HEK293T (cell line): ENCODE measurements at regions not wholly inside any gene's neighbourhood (a gene's known extent, or its start where the extent isn't known, plus 50 kb on each side); places are given as distances from the start of the nearest gene placed in this dataset.
"Not testable (repeated sequence)": the region's sequence is repeated elsewhere in the genome, so short reads cannot be mapped to it uniquely, and the experiment has no call there.

Source experiments
- CTCF ChIA-PET: fragments of 350-600 bp; formaldehyde crosslinking; extraction: SDS; loops from one replicate; lab custom pipeline; 2021; ENCODE audit warnings: antibody characterized with exemption, inconsistent platforms; lab: Yijun Ruan, JAX
- POLR2A ChIA-PET: fragments of 350-600 bp; formaldehyde crosslinking; extraction: SDS; loops from one replicate; lab custom pipeline; 2020; ENCODE audit warnings: antibody characterized with exemption, inconsistent platforms; lab: Yijun Ruan, JAX
- DNase-seq: peaks from one replicate; pipeline ENCODE4 v3.0.0; 2012; ENCODE audit warnings: mixed read lengths; ENCODE audit errors: extremely low spot score
- ARNT ChIP-seq: fragments of 450-650 bp; IDR thresholded peaks from 2 replicates; pipeline ENCODE4 v1.6.1; 2017; ENCODE audit warnings: mild to moderate bottlenecking
- BHLHE40 ChIP-seq: fragments of 450-650 bp; IDR thresholded peaks from 2 replicates; pipeline ENCODE4 v1.6.1; 2016; ENCODE audit warnings: mild to moderate bottlenecking, moderate library complexity, borderline replicate concordance
- CTBP1 ChIP-seq: fragments of 450-650 bp; IDR thresholded peaks from 2 replicates; pipeline ENCODE4 v1.6.1; 2016; ENCODE audit warnings: borderline replicate concordance
- ELF4 ChIP-seq: fragments of 450-650 bp; IDR thresholded peaks from 2 replicates; pipeline ENCODE4 v1.6.1; 2017; ENCODE audit warnings: antibody characterized with exemption
- FOXA1 ChIP-seq: fragments of 450-650 bp; IDR thresholded peaks from 2 replicates; pipeline ENCODE4 v1.6.1; 2016; ENCODE audit warnings: mild to moderate bottlenecking
- FOXK2 ChIP-seq: fragments of 450-650 bp; IDR thresholded peaks from 2 replicates; pipeline ENCODE4 v1.6.1; 2016; ENCODE audit warnings: mild to moderate bottlenecking
- FOXM1 ChIP-seq: fragments of 450-650 bp; IDR thresholded peaks from 2 replicates; pipeline ENCODE4 v1.6.1; 2017; ENCODE audit warnings: mild to moderate bottlenecking, borderline replicate concordance
- HDGF ChIP-seq: fragments of 450-650 bp; IDR thresholded peaks from 2 replicates; pipeline ENCODE4 v1.6.1; 2017; ENCODE audit warnings: antibody characterized with exemption, borderline replicate concordance
- L3MBTL2 ChIP-seq: fragments of 450-650 bp; conservative IDR thresholded peaks from 2 replicates; pipeline ENCODE4 v1.6.1; 2016; ENCODE audit warnings: mild to moderate bottlenecking
- LEF1 ChIP-seq: fragments of 450-650 bp; IDR thresholded peaks from 2 replicates; pipeline ENCODE4 v1.6.1; 2017; ENCODE audit warnings: mild to moderate bottlenecking, borderline replicate concordance
- NFRKB ChIP-seq: fragments of 450-650 bp; IDR thresholded peaks from 2 replicates; pipeline ENCODE4 v1.6.1; 2016; ENCODE audit warnings: mild to moderate bottlenecking, moderate library complexity
- SP1 ChIP-seq: fragments of 450-650 bp; IDR thresholded peaks from 2 replicates; pipeline ENCODE4 v1.6.1; 2017
- SUZ12 ChIP-seq: fragments of 450-650 bp; IDR thresholded peaks from 2 replicates; pipeline ENCODE4 v1.6.1; 2016; ENCODE audit warnings: mild to moderate bottlenecking
- TARDBP ChIP-seq: fragments of 450-650 bp; IDR thresholded peaks from 2 replicates; pipeline ENCODE4 v1.6.1; 2016
- ZNF384 ChIP-seq: fragments of 450-650 bp; IDR thresholded peaks from 2 replicates; pipeline ENCODE4 v1.6.1; 2016
- TF ChIP-seq, protein P1 (sequence below): fragments of 450-650 bp; IDR thresholded peaks from 2 replicates; pipeline ENCODE4 v1.6.1; 2016

DNA sequence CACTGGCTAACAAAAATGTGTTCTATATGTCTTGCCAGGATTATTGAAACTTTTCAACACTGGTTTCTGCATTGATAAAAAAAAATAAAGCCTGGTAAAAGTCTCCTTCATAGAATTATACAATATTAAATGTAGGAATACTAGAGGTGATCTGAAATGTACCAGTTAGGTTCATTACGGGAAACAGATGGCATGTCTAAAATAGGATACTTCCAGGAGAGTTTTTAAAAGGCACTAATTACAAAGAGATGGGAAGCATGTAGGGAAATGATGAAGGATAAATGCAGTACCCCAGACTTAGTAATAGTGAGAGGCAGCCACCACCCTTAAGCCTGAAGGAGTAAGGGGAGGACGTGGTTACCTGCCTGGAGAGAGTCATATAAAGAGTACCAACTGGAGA is 107.0 kb upstream of the NPSR1 start:
- CTCF ChIA-PET, result no interaction called here
- TF ChIP-seq FOXK2 (no peak), FOXA1 (no peak), SP1 (no peak), L3MBTL2 (no peak), NFRKB (no peak)
- DNase-seq, result no peak
- POLR2A ChIA-PET, result no interaction called here

DNA sequence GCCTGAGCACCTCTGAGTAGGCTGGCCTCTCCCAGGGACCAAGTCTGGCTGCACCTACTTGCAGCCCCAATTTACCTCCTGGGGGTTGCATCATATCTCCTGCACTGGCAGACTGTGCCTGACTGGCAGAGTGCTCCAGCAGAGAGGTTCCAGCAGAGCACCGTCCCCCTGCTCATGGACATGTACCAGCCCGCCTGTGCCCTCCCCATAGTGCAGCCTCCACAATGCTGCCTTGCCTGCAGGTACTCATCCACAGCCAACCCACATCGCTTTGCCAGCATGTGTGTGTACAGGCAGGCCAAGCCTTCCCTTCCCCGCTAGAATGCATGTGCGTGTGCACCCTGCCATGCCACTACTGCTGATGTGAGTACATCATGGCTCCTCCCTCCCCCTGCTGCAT is 105.5 kb upstream of the NPSR1 start:
- TF ChIP-seq CTBP1, result no peak
- no peak for TF ChIP-seq FOXM1
- no peak for TF ChIP-seq HDGF
- TF ChIP-seq, protein P1, sequence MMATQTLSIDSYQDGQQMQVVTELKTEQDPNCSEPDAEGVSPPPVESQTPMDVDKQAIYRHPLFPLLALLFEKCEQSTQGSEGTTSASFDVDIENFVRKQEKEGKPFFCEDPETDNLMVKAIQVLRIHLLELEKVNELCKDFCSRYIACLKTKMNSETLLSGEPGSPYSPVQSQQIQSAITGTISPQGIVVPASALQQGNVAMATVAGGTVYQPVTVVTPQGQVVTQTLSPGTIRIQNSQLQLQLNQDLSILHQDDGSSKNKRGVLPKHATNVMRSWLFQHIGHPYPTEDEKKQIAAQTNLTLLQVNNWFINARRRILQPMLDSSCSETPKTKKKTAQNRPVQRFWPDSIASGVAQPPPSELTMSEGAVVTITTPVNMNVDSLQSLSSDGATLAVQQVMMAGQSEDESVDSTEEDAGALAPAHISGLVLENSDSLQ, result no peak
- no peak for TF ChIP-seq FOXA1
- TF ChIP-seq FOXK2, result no peak
- TF ChIP-seq NFRKB, result no peak
- no peak for TF ChIP-seq LEF1
- TF ChIP-seq BHLHE40, result no peak
- TF ChIP-seq ZNF384, result no peak
- TF ChIP-seq TARDBP, result no peak
- TF ChIP-seq ELF4, result no peak
- TF ChIP-seq SUZ12, result no peak
- TF ChIP-seq ARNT, result no peak
- TF ChIP-seq L3MBTL2, result no peak
- no peak for TF ChIP-seq SP1
- CTCF ChIA-PET, result no interaction called here
- DNase-seq, result no peak
- POLR2A ChIA-PET, result no interaction called here

DNA sequence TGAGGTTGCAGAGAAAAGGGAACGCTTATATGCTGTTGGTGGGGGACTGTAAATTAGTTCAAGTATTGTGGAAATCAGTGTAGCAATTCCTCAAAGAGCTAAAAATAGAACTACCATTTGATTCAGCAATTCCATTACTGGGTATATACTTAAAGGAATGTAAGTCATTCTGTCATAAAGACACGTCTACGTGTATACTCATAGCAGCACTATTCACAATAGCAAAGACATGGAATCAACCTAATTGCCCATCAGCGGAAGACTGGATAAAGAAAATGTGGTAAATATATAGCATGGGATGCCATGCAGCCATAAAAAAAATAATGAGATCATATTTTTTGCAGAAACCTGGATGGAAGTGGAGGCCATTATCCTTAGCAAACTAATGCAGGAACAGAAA is 100.0 kb upstream of the NPSR1 start:
- CTCF ChIA-PET, result no interaction called here
- no peak for DNase-seq
- POLR2A ChIA-PET, result interaction anchor here (0.7 kb wide), 1 partner anchor 726 kb away, joined by 3 read pairs; no protein-coding TSS in a partner anchor
- TF ChIP-seq LEF1 (no peak), CTBP1 (no peak), FOXA1 (no peak)

DNA sequence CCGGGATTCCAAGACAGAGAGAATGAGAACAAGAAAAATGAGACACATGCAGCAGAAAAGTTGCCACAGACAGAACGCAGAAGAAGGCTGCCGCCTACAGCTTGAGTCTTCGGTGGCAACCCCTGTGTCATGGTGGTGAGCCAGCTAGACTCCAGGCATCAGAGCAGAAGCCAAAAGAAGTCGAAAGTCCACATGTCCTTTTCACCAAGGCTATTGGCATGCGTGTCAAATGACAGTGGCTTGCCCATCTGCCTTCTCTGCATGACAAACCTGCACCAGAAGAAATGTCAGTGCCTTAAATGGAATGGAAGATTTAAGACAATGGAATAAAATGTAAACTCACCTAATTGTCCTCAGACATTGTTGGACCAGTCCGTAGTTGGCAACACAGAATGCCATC is 93.9 kb upstream of the NPSR1 start:
- TF ChIP-seq SUZ12 (no peak), SP1 (no peak), FOXM1 (no peak), CTBP1 (no peak)
- POLR2A ChIA-PET, result no interaction called here
- DNase-seq, result no peak
- CTCF ChIA-PET, result no interaction called here

DNA sequence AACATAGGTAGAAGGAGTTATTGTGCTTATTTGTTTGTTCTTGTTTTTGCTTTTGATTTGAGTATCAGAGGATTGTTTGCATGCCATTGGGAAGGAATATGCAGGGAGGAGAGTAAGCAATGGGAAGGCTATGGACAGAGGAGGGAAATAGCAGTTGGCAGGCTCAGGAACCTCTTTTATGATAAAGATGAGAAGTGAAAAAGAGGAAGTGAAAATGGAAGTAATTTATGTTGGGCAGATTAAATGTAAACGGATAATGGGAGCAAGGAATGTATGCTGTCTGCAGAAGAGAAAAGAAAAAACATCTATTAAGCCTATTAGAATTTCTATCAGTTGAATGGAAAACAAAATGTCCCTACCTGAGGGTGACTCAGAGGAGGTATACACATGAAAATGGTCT is 90.1 kb upstream of the NPSR1 start:
- POLR2A ChIA-PET, result no interaction called here
- TF ChIP-seq ARNT, result no peak
- no peak for TF ChIP-seq L3MBTL2
- no peak for TF ChIP-seq FOXM1
- TF ChIP-seq HDGF, result no peak
- no peak for TF ChIP-seq TARDBP
- no peak for TF ChIP-seq FOXK2
- TF ChIP-seq ELF4, result no peak
- TF ChIP-seq BHLHE40, result no peak
- no peak for TF ChIP-seq NFRKB
- CTCF ChIA-PET, result no interaction called here

DNA sequence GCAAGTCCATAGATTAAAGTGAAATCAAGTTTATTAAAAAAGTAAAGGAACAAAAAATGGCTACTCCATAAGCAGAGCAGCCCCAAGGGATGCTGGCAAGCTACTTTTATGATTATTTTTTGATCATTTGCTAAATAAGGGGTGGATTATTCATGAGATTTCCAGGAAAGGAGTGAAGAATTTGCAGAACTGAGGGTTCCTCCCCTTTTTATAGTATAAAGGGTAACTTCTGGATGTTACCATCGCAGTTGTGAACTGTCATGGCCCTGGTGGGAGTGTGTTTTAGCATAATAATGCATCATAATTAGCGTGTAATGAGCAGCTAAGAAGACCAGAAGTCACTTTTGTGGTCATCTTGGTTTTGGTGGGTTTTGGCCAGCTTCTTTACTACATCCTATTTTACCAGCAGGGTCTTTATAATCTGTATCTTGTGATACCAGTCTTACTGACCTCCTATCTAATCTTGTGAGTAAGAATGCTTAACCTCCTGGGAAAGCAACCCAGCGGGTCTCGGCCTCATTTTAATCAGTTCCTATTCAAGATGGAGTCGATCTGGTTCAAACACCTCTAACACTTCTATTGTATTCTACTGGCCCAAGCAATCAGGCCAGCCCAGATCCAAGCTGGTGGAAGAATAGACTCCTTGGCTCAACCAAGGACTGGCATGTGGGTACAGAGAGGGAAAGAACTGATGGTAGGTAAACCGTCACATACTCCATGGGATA is 87.9 kb upstream of the NPSR1 start:
- POLR2A ChIA-PET, result no interaction called here
- no peak for DNase-seq
- CTCF ChIA-PET, result no interaction called here

More for the DNA sequence above, 90.1 kb upstream of the NPSR1 start:
- no peak for DNase-seq

DNA sequence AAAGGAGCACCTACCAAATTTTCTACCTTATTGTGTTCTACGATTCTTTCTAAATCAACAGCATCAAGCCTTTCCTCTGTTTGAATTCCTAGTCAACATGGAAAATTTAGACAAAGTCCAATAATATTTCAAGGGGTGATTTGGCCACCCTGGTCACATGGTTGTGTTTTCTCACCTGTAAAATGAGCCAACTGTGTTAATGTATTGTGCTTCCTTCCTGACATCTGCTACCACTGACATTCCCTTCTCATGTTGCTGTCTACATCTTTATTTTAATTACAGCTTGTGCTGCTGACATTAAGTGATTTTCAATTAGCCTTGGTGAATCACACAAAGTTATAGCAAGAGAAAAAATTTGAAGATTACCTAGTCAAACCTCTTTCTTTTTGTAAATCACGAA is 83.0 kb upstream of the NPSR1 start:
- POLR2A ChIA-PET, result no interaction called here
- CTCF ChIA-PET, result no interaction called here
- no peak for DNase-seq

More for the DNA sequence above, 87.9 kb upstream of the NPSR1 start:
- TF ChIP-seq FOXK2 (no peak), FOXA1 (no peak), TARDBP (no peak), ARNT (no peak), LEF1 (no peak), ZNF384 (no peak), ELF4 (no peak), NFRKB (no peak), FOXM1 (no peak), SP1 (no peak), HDGF (no peak), BHLHE40 (no peak), SUZ12 (no peak), L3MBTL2 (no peak), CTBP1 (no peak)
- TF ChIP-seq, protein P1, result no peak

DNA sequence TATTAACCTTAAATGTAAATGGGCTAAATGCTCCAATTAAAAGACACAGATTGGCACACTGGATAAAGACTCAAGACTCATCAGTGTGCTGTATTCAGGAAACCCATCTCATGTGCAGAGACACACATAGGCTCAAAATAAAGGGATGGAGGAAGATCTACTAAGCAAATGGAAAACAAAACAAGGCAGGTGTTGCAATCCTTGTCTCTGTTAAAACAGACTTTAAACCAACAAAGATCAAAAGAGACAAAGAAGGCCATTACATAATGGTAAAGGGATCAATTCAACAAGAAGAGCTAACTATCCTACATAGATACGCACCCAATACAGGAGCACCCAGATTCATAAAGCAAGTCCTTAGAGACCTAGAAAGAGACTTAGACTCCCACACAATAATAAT is 80.1 kb upstream of the NPSR1 start:
- POLR2A ChIA-PET, DNase-seq, CTCF ChIA-PET: not testable (repeated sequence)

More for the DNA sequence above, 83.0 kb upstream of the NPSR1 start:
- TF ChIP-seq LEF1, result no peak
- TF ChIP-seq ZNF384, result no peak
- no peak for TF ChIP-seq HDGF
- TF ChIP-seq NFRKB, result no peak
- no peak for TF ChIP-seq ELF4
- TF ChIP-seq ARNT, result no peak
- no peak for TF ChIP-seq CTBP1
- TF ChIP-seq SP1, result no peak
- TF ChIP-seq SUZ12, result no peak
- no peak for TF ChIP-seq FOXK2
- TF ChIP-seq BHLHE40, result no peak
- TF ChIP-seq L3MBTL2, result no peak
- TF ChIP-seq, protein P1, result no peak
- TF ChIP-seq FOXM1, result no peak
- TF ChIP-seq TARDBP, result no peak
- TF ChIP-seq FOXA1, result no peak

DNA sequence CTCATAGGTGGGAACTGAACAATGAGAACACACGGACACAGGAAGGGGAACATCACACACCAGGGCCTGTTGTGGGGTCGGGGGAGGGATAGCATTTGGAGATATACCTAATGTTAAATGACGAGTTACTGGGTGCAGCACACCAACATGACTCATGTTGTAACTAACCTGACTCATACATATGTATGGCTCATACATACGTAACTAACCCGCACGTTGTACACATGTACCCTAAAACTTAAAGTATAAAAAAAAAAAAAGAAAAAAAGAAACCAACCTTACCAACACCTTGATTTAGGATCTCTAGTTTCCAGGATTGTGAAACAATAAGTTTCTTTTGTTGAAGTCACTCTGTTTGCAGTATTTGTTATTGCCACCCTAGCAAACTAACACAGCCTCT is 76.3 kb upstream of the NPSR1 start:
- POLR2A ChIA-PET, CTCF ChIA-PET: not testable (repeated sequence)

More for the DNA sequence above, 76.3 kb upstream of the NPSR1 start:
- not testable (repeated sequence) for DNase-seq
